LHCN-M2 (cell line): ENCODE measurements at regions not wholly inside any gene's neighbourhood (a gene's known extent, or its start where the extent isn't known, plus 50 kb on each side); places are given as distances from the start of the nearest gene placed in this dataset.
A peak's percentile ranks its signal among the peaks of the same experiment; 100 is the strongest.

Experiments used
- DNase-seq: peaks from one replicate; pipeline ENCODE4 v3.0.0-alpha.2; 2012; ENCODE audit warnings: low read depth

GRCh38 chr1:71267220-71267619, 186.4 kb upstream of the ZRANB2 start:
- DNase-seq = no peak

GRCh38 chr1:71264039-71264438, 183.2 kb upstream of the ZRANB2 start:
- no peak for DNase-seq

GRCh38 chr1:71262970-71263369, 182.1 kb upstream of the ZRANB2 start:
- no peak for DNase-seq

DNA sequence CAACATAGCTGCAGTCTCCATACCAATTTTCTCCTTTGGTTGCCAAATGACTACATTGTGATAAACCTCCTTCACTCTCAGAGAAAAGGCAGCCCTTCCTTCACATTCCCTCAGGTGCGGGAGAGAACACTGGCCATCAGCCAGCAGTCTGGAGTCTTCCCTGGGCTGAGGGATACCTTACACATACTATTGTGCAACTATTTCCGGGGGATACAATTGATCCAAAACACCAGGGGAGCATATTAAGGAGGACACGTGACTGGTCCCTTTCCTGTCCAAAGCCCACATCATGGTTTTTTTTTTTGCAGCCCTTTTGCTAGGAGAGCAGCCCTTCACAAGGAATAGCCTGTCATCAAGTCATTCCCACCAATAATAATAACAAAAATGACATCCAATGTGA, 172.1 kb upstream of the ZRANB2 start:
- DNase-seq = no peak

DNA sequence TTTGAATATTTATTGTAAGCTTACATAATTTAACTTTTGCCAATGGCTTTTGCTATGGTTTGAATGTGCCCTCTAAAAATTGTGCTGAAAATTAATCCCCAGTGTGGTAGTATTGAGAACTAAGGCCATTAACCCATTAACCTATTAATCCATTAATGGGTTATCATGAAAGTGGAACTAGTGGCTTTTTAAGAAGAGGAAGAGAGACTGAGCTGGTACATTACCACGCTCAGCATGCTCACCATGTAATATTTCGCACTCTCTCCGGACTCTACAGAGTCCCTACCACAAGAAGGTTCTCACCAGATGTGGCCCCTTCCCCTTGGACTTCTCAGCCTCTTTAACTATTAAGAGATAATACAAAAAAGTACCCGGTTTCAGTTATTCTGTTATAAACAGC, 164.4 kb upstream of the ZRANB2 start:
- no peak for DNase-seq

DNA sequence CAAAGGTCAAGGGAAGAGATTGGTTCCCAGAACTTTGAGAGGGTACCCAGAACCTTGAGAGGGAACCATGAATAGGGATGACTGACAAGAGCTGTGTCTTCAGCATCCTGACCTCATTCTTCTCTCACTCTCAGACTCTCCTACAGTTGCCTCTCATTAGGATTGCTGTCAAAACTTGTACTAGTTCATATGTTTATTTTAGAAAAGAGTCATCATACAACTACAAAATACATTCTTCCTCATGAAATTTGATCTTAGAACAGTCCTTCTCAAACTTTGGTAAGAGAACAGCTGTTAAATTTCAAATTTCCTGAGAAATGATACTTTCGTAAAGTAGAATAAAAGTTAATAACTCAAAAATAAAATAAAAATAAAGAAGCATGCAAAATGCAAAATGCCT, 161.4 kb upstream of the ZRANB2 start:
- peak; percentile 83 for DNase-seq

DNA sequence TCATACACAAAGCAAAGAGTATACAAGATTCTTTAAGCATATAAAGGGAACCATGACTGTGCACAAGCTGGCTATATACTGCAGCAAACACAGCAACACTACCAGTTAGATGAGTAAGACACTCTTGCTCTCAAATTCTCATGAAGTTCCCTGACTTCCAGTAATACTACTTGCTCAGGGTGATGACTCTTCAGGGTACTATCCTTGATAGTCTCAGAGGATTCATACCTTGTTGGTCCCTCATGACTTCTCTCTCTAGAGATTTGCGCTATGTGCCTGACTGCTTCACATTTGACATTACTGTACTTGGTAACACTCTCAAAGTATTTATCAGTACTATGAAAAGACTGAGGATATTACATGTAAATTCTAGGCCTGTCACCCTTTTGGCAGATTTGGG, 159.8 kb upstream of the ZRANB2 start:
- peak; percentile 32 for DNase-seq

- no peak for DNase-seq
Observed at GRCh38 chr1:71236503-71236902, 155.7 kb upstream of the ZRANB2 start.

- no peak for DNase-seq
Observed at GRCh38 chr1:71233645-71234044, 152.8 kb upstream of the ZRANB2 start.

GRCh38 chr1:71232786-71233185, 152.0 kb upstream of the ZRANB2 start:
- DNase-seq = no peak

- DNase-seq = no peak
Observed at GRCh38 chr1:71232166-71232763, 151.4 kb upstream of the ZRANB2 start.

- no peak for DNase-seq
Observed at GRCh38 chr1:71231751-71232150, 150.9 kb upstream of the ZRANB2 start.

DNA sequence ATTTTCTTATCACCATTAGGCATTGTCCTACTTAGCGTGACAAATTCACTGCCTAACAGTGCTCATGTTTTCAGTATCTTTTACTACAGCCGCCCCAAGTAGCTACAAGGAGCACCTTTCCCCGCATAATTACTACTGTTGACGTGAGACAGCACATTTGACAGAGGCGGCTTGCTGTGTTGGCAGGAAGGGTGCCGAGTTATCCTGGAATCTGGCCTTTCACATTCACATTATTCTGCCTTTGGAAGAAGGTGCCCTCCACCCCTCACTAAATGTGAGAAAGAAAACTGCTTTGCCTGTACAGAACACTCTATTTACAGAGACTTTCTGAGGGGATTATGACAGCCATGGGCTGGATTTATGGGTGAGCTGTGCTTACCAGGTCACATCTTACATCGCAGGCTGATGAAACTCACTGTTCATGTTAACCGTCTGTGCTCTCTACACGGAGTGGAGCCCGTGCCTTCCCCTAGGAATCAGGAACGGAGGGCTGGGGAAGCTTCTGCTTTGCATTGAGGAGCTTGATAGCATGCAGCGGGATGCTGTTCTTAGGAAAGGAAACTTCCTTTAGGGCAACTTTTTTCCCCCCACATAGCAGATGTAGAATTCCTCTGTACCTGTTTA, 148.0 kb upstream of the ZRANB2 start:
- DNase-seq = no peak

DNA sequence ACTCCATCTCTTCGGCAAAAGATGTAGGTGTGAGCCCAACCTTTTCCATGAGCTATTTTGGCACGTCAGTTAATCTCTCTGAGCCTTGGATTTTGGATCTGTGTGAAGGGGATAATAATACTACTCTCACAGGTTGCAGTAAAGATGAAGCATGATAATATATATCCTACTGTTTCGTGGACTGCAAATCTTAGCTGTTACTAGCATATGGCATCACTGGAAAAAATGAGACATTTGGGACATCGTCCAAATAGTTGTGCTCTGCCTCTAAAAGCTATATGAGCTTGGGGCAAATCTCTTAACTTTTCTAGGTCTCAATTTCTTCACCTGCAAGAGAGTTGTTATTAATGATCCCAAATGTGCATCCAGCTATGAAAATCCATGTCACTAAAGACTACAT, 147.4 kb upstream of the ZRANB2 start:
- no peak for DNase-seq

- no peak for DNase-seq
Observed at GRCh38 chr1:71224741-71225377, 144.0 kb upstream of the ZRANB2 start.

- peak; percentile 23 for DNase-seq
Observed at GRCh38 chr1:71223641-71224340, 143.0 kb upstream of the ZRANB2 start.

DNA sequence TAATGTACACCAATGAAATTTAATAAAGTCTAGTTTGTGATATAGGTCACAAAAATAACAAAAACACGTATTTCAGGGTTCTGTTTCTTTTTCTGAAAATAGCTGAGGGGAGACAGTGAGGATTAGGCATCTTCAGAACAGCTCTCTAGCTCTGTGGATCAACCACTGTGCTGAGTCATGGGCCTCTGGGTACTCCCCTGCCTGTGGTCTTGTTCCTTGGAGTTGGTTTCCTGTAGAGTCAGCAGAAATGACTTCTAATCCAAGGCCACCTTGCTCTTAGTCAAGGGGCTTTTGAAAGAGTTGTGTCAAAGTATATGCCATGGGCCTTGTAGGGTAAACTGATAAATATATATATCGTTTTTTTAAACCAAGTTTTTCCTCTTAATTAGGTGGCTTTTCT, 141.8 kb upstream of the ZRANB2 start:
- DNase-seq = peak; percentile 42

DNA sequence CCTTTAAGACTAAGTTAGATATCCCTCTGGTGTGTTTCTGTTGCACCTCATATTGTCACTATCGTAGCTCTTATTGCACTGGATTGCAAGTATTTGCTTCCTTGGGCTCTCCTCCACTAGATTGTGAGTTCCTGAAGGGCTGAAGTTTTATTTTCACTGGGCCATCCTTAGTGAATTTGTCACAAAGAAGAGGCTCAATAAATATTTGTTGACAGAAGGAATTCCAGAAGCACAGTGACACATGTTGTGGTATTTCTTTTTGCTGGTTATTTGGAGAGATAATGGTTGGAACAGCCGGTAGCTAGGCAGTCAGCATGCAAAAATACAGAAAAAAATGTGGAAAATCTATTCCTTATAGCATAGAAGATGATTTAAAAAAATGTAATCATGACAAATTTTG, 129.9 kb upstream of the ZRANB2 start:
- DNase-seq = peak; percentile 49

DNA sequence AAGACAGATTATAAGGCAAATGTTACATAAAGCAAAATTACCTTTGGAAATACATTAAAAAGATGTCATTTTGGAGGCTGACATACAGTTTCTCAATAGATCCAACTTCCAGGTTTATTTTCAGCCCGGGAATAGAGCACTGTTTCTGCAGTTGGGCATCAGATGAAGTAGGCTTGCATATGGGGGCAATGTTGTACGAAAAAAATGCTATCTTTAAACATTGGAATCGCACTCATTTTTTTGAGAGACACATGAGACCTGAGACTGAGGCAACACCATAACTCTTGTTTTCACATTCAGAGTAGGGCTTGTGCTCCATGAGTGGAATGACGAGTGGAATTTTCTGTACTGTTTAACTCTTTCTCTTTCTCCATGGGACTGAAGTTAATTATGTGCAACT, 122.4 kb upstream of the ZRANB2 start:
- no peak for DNase-seq

GRCh38 chr1:71200503-71200902, 119.7 kb upstream of the ZRANB2 start:
- DNase-seq = no peak

GRCh38 chr1:71196685-71197084, 115.8 kb upstream of the ZRANB2 start:
- DNase-seq = peak; percentile 43

- no peak for DNase-seq
Observed at GRCh38 chr1:71193153-71193552, 112.3 kb upstream of the ZRANB2 start.

DNA sequence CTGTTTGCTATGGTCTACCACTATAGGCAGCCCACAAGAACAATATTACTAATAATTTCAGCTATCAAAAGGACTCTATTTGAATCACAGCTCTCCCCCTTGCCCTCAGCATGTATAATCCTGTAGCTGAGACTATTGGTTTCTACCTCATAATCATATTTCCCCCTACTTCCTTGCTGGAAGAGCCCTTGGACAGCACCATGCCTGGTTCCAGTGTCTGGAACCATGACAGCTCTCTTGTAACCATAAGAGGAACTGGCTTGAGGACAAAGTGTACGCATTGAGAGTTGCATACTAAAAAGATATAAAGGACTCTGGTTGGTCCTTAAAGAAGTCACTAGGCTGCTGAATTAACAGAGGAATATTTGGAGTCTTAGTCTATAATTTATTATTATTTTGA, 110.7 kb upstream of the ZRANB2 start:
- DNase-seq = no peak
